HepG2 (cell line): ENCODE measurements at regions not wholly inside any gene's neighbourhood (a gene's known extent, or its start where the extent isn't known, plus 50 kb on each side); places are given as distances from the start of the nearest gene placed in this dataset.

Experiments used
- EHMT2 ChIP-seq: fragments of 200-600 bp; sonication (generic); IDR thresholded peaks from 2 replicates; pipeline ENCODE4 v1.7.0; 2017; ENCODE audit warnings: antibody characterized with exemption, low read depth, low read length, borderline replicate concordance
- MEIS2 ChIP-seq: sonication (generic); formaldehyde crosslinking; IDR thresholded peaks from 2 replicates; pipeline ENCODE4 v1.9.0; 2021; ENCODE audit warnings: mild to moderate bottlenecking, missing genetic modification reagents
- ZMYM2 ChIP-seq: sonication (generic); formaldehyde crosslinking; IDR thresholded peaks from 2 replicates; pipeline ENCODE4 v1.8.0; 2022; ENCODE audit warnings: mild to moderate bottlenecking, missing genetic modification reagents
- ZNF138 ChIP-seq: sonication (generic); formaldehyde crosslinking; IDR thresholded peaks from 2 replicates; pipeline ENCODE4 v1.5.0; 2020; ENCODE audit warnings: mild to moderate bottlenecking, low read depth, missing genetic modification reagents
- ZNF563 ChIP-seq: sonication (generic); formaldehyde crosslinking; IDR thresholded peaks from 2 replicates; pipeline ENCODE4 v1.8.0; 2022; ENCODE audit warnings: mild to moderate bottlenecking, moderate library complexity, missing genetic modification reagents
- ZNF768 ChIP-seq: sonication (generic); formaldehyde crosslinking; IDR thresholded peaks from 2 replicates; pipeline ENCODE4 v1.4.0; 2020; ENCODE audit warnings: missing genetic modification reagents
- TF ChIP-seq, protein P1 (sequence below): sonication (generic); formaldehyde crosslinking; IDR thresholded peaks from 2 replicates; pipeline ENCODE4 v1.8.1; 2022; ENCODE audit warnings: low read depth, mild to moderate bottlenecking, missing genetic modification reagents
- TF ChIP-seq, protein P2 (sequence below): sonication (generic); formaldehyde crosslinking; IDR thresholded peaks from 2 replicates; pipeline ENCODE4 v1.5.0; 2020; ENCODE audit warnings: mild to moderate bottlenecking, missing genetic modification reagents, moderate library complexity
- TF ChIP-seq, protein P3 (sequence below): sonication (generic); formaldehyde crosslinking; IDR thresholded peaks from 2 replicates; pipeline ENCODE4 v1.4.0; 2020; ENCODE audit warnings: missing genetic modification reagents, borderline replicate concordance

DNA sequence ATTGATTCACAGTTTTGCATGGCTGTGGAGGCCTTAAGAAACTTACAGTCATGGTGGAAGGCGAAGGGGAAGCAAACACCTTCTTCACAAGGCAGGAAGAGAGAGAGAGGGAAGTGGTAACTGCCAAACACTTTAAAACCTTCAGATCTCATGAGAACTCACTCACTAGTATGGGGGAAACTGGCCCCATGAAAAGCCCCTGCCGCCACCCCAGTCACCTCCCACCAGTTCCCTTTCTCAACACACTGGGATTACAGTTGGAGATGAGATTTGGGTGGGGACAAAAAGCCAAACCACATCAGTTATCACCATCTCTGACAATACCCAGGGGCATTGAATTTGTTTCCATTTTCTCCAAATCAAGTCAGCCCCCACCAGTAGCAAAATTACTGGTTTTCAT is 740.4 kb downstream of the GATA3 start:
- TF ChIP-seq, protein P1, sequence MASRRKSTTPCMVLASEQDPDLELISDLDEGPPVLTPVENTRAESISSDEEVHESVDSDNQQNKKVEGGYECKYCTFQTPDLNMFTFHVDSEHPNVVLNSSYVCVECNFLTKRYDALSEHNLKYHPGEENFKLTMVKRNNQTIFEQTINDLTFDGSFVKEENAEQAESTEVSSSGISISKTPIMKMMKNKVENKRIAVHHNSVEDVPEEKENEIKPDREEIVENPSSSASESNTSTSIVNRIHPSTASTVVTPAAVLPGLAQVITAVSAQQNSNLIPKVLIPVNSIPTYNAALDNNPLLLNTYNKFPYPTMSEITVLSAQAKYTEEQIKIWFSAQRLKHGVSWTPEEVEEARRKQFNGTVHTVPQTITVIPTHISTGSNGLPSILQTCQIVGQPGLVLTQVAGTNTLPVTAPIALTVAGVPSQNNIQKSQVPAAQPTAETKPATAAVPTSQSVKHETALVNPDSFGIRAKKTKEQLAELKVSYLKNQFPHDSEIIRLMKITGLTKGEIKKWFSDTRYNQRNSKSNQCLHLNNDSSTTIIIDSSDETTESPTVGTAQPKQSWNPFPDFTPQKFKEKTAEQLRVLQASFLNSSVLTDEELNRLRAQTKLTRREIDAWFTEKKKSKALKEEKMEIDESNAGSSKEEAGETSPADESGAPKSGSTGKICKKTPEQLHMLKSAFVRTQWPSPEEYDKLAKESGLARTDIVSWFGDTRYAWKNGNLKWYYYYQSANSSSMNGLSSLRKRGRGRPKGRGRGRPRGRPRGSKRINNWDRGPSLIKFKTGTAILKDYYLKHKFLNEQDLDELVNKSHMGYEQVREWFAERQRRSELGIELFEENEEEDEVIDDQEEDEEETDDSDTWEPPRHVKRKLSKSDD (CRISPR knock-in tag), result no peak
- TF ChIP-seq ZNF768 (CRISPR knock-in tag), result no peak
- TF ChIP-seq, protein P2, sequence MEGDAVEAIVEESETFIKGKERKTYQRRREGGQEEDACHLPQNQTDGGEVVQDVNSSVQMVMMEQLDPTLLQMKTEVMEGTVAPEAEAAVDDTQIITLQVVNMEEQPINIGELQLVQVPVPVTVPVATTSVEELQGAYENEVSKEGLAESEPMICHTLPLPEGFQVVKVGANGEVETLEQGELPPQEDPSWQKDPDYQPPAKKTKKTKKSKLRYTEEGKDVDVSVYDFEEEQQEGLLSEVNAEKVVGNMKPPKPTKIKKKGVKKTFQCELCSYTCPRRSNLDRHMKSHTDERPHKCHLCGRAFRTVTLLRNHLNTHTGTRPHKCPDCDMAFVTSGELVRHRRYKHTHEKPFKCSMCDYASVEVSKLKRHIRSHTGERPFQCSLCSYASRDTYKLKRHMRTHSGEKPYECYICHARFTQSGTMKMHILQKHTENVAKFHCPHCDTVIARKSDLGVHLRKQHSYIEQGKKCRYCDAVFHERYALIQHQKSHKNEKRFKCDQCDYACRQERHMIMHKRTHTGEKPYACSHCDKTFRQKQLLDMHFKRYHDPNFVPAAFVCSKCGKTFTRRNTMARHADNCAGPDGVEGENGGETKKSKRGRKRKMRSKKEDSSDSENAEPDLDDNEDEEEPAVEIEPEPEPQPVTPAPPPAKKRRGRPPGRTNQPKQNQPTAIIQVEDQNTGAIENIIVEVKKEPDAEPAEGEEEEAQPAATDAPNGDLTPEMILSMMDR, result no peak
- TF ChIP-seq ZMYM2 (CRISPR knock-in tag), result no peak
- no peak for TF ChIP-seq EHMT2
- TF ChIP-seq ZNF138 (CRISPR knock-in tag), result no peak
- TF ChIP-seq ZNF563 (CRISPR knock-in tag), result no peak
- no peak for TF ChIP-seq MEIS2
- TF ChIP-seq, protein P3, sequence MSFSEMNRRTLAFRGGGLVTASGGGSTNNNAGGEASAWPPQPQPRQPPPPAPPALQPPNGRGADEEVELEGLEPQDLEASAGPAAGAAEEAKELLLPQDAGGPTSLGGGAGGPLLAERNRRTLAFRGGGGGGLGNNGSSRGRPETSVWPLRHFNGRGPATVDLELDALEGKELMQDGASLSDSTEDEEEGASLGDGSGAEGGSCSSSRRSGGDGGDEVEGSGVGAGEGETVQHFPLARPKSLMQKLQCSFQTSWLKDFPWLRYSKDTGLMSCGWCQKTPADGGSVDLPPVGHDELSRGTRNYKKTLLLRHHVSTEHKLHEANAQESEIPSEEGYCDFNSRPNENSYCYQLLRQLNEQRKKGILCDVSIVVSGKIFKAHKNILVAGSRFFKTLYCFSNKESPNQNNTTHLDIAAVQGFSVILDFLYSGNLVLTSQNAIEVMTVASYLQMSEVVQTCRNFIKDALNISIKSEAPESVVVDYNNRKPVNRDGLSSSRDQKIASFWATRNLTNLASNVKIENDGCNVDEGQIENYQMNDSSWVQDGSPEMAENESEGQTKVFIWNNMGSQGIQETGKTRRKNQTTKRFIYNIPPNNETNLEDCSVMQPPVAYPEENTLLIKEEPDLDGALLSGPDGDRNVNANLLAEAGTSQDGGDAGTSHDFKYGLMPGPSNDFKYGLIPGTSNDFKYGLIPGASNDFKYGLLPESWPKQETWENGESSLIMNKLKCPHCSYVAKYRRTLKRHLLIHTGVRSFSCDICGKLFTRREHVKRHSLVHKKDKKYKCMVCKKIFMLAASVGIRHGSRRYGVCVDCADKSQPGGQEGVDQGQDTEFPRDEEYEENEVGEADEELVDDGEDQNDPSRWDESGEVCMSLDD (CRISPR knock-in tag), result no peak
